ENCODE measurements at regions not wholly inside any gene's neighbourhood (a gene's known extent, or its start where the extent isn't known, plus 50 kb on each side); places are given as distances from the start of the nearest gene placed in this dataset.

GRCh38 chr17:36661047-36661666 lies 59.8 kb downstream of the MRM1 start:
- no peak overlapping the region for H3K4me3 ChIP-seq (ENCODE audit: low read depth, low read length)
- TF ChIP-seq CTCF (IDR thresholded peaks at IDR 0.05; ENCODE audit: low read depth, low read length), result no peak

- no peak overlapping the region for H3K4me3 ChIP-seq (ENCODE audit: low read depth, low read length)
- no peak for TF ChIP-seq CTCF (IDR thresholded peaks at IDR 0.05; ENCODE audit: low read depth, low read length)
Measured at GRCh38 chr17:36661688-36662087, 60.3 kb downstream of the MRM1 start.

GRCh38 chr17:36665417-36665816 lies 64.0 kb downstream of the MRM1 start:
- H3K4me3 ChIP-seq (ENCODE audit: low read depth, low read length), result no peak overlapping the region
- TF ChIP-seq CTCF (IDR thresholded peaks at IDR 0.05; ENCODE audit: low read depth, low read length), result no peak

GRCh38 chr17:36667922-36668321 lies 66.5 kb downstream of the MRM1 start:
- H3K4me3 ChIP-seq (ENCODE audit: low read depth, low read length), result no peak overlapping the region
- TF ChIP-seq CTCF (IDR thresholded peaks at IDR 0.05; ENCODE audit: low read depth, low read length), result no peak

GRCh38 chr17:36668824-36669223 lies 67.4 kb downstream of the MRM1 start:
- no peak overlapping the region for H3K4me3 ChIP-seq (ENCODE audit: low read depth, low read length)
- TF ChIP-seq CTCF (IDR thresholded peaks at IDR 0.05; ENCODE audit: low read depth, low read length), result no peak

GRCh38 chr17:36671144-36671543 lies 69.8 kb downstream of the MRM1 start:
- H3K4me3 ChIP-seq (ENCODE audit: low read depth, low read length), result no peak overlapping the region
- TF ChIP-seq CTCF (IDR thresholded peaks at IDR 0.05; ENCODE audit: low read depth, low read length), result no peak

- no peak overlapping the region for H3K4me3 ChIP-seq (ENCODE audit: low read depth, low read length)
- TF ChIP-seq CTCF (IDR thresholded peaks at IDR 0.05; ENCODE audit: low read depth, low read length), result no peak
Measured at GRCh38 chr17:36672403-36672918, 71.1 kb downstream of the MRM1 start.
